DOHH2 (cell line): ENCODE measurements at regions not wholly inside any gene's neighbourhood (a gene's known extent, or its start where the extent isn't known, plus 50 kb on each side); places are given as distances from the start of the nearest gene placed in this dataset.
"Not testable (repeated sequence)": the region's sequence is repeated elsewhere in the genome, so short reads cannot be mapped to it uniquely, and the experiment has no call there.

Source experiments
- H3F3A ChIP-seq: fragments of 200-600 bp; sonication (generic), shearing (Covaris generic); 2 replicates; pipeline ENCODE4 v1.6.0; 2016; ENCODE audit warnings: antibody characterized with exemption, mild to moderate bottlenecking; ENCODE audit not compliant: control insufficient read depth, insufficient read depth
- H3K27ac ChIP-seq: fragments of 200-600 bp; sonication (generic); 2 replicates; pipeline ENCODE4 v1.5.1; 2014; ENCODE audit warnings: low read depth, mild to moderate bottlenecking, low read length, moderate library complexity
- H3K27me3 ChIP-seq: fragments of 200-600 bp; sonication (generic); 2 replicates; pipeline ENCODE4 v1.6.1; 2014; ENCODE audit warnings: mild to moderate bottlenecking, low read length, mixed read lengths; ENCODE audit not compliant: control insufficient read depth
- H3K36me3 ChIP-seq: fragments of 200-600 bp; sonication (generic); 2 replicates; pipeline ENCODE4 v1.6.1; 2014; ENCODE audit warnings: mild to moderate bottlenecking, low read length, moderate library complexity, mixed read lengths; ENCODE audit not compliant: control insufficient read depth
- H3K4me1 ChIP-seq: fragments of 200-600 bp; sonication (generic); 2 replicates; pipeline ENCODE4 v1.6.1; 2014; ENCODE audit warnings: mild to moderate bottlenecking, low read length, mixed read lengths; ENCODE audit not compliant: control insufficient read depth
- H3K4me2 ChIP-seq: fragments of 200-600 bp; sonication (generic); 2 replicates; pipeline ENCODE4 v1.6.0; 2014; ENCODE audit warnings: mild to moderate bottlenecking, low read length, moderate library complexity
- H3K4me3 ChIP-seq: fragments of 200-600 bp; sonication (generic); 2 replicates; pipeline ENCODE4 v1.5.1; 2014; ENCODE audit warnings: mild to moderate bottlenecking, low read length, mixed read lengths
- H3K79me2 ChIP-seq: fragments of 200-600 bp; sonication (generic); 2 replicates; pipeline ENCODE4 v1.6.1; 2014; ENCODE audit warnings: mild to moderate bottlenecking, low read length, mixed read lengths; ENCODE audit not compliant: control insufficient read depth
- H3K9me2 ChIP-seq: fragments of 200-600 bp; sonication (generic); replicated peaks from 2 replicates; pipeline ENCODE4 v1.6.1; 2014; ENCODE audit warnings: mild to moderate bottlenecking, low read length, mixed read lengths; ENCODE audit not compliant: control insufficient read depth
- H3K9me3 ChIP-seq: fragments of 200-600 bp; sonication (generic); 2 replicates; pipeline ENCODE4 v1.6.1; 2014; ENCODE audit warnings: antibody characterized with exemption, low read length, mixed read lengths; ENCODE audit not compliant: control insufficient read depth, insufficient read depth
- H4K20me1 ChIP-seq: fragments of 200-600 bp; sonication (generic); 2 replicates; pipeline ENCODE4 v1.6.0; 2014; ENCODE audit warnings: low read depth, mild to moderate bottlenecking, antibody characterized with exemption, low read length, moderate library complexity; ENCODE audit not compliant: control insufficient read depth, insufficient read depth
- EZH2phosphoT487 ChIP-seq: fragments of 200-600 bp; sonication (generic); IDR thresholded peaks from 2 replicates; pipeline ENCODE4 v1.6.1; 2017; ENCODE audit warnings: borderline replicate concordance, mild to moderate bottlenecking, antibody characterized with exemption, low read length, moderate library complexity, mixed read lengths
- TF ChIP-seq, protein P1 (sequence below): fragments of 200-600 bp; sonication (generic); IDR thresholded peaks from one replicate; pipeline ENCODE4 v1.5.1; 2014; ENCODE audit warnings: antibody characterized with exemption, mild to moderate bottlenecking, low read depth, low read length; ENCODE audit not compliant: poor library complexity, severe bottlenecking

DNA sequence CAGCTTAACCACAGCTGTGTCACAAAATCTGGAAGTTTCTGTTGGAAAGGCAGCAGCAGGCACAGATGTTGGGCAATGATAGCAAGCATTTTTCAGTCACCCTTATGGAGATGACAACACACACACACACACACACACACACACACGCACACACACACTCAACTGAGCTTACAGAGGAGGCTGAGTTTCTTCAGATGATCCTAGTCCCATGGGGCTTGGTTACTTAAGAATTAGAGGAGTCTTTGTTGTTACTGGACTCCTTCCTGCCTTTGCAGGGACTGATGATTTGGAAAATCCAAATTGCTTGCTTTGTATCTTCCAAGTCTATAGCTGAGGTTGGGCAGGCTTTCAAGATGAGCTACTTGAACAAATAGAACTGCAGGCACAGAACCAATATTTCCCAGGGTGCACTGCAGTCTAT is 740.1 kb upstream of the PITX2 start:
- no peak overlapping the region for H3K4me2 ChIP-seq
- H3K9me2 ChIP-seq, result no peaks in the 10 kb centered on the region; the same call in 1 of the 2 replicates
- H3K27me3 ChIP-seq, result no peaks in the 10 kb centered on the region
- H3K79me2 ChIP-seq, result no peaks in the 10 kb centered on the region
- H3K36me3 ChIP-seq, result no peaks in the 10 kb centered on the region
- no peaks in the 10 kb centered on the region for H3K9me3 ChIP-seq
- H4K20me1 ChIP-seq, result no peaks in the 10 kb centered on the region
- no peaks in the 10 kb centered on the region for H3F3A ChIP-seq
- H3K27ac ChIP-seq, result no peak overlapping the region
- no peak overlapping the region for H3K4me3 ChIP-seq
- no peaks in the 10 kb centered on the region for H3K4me1 ChIP-seq
- TF ChIP-seq, protein P1, sequence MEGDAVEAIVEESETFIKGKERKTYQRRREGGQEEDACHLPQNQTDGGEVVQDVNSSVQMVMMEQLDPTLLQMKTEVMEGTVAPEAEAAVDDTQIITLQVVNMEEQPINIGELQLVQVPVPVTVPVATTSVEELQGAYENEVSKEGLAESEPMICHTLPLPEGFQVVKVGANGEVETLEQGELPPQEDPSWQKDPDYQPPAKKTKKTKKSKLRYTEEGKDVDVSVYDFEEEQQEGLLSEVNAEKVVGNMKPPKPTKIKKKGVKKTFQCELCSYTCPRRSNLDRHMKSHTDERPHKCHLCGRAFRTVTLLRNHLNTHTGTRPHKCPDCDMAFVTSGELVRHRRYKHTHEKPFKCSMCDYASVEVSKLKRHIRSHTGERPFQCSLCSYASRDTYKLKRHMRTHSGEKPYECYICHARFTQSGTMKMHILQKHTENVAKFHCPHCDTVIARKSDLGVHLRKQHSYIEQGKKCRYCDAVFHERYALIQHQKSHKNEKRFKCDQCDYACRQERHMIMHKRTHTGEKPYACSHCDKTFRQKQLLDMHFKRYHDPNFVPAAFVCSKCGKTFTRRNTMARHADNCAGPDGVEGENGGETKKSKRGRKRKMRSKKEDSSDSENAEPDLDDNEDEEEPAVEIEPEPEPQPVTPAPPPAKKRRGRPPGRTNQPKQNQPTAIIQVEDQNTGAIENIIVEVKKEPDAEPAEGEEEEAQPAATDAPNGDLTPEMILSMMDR, result no peak
- TF ChIP-seq EZH2phosphoT487, result no peak

DNA sequence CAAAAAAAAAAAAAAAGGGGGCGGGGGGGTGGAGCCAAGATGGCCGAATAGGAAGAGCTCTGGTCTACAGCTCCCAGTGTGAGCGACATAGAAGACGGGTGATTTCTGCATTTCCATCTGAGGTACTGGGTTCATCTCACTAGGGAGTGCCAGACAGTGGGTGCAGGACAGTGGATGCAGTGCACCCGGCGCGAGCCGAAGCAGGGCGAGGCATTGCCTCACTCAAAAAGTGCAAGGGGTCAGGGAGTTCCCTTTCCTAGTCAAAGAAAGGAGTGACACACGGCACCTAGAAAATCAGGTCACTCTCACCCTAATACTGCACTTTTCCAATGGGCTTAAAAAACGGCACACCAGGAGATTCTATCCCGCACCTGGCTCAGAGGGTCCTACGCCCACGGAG is 755.0 kb upstream of the PITX2 start:
- H3K4me3 ChIP-seq, H3K9me3 ChIP-seq, H3K4me2 ChIP-seq, H3K36me3 ChIP-seq, H3K27me3 ChIP-seq, H3K27ac ChIP-seq, H3K4me1 ChIP-seq, H3K79me2 ChIP-seq, H4K20me1 ChIP-seq, H3F3A ChIP-seq, H3K9me2 ChIP-seq: not testable (repeated sequence)

DNA sequence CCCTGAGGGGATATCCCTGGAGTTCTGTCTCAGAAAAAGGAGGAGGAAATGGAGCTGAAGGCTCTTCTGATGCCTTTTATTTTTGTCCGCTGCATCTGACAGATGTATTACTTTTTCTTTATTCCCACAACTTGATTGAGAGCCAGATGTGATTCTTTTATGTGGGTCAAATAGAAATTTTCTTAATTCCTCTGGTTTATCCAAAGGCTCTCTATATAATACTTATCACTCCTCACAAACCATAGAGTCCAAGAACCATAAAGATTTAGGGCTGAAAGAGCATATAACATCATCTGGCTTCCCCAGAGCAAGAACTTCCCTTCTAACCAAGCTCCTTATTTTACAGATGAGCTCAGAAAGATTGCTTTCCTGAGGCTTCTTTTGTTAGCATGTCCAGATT is 756.7 kb upstream of the FAM241A start:
- Histone ChIP-seq H3K4me3 (no peak overlapping the region), H3K79me2 (no peaks in the 10 kb centered on the region), H3K4me1 (no peaks in the 10 kb centered on the region), H3K27me3 (no peaks in the 10 kb centered on the region), H3F3A (no peaks in the 10 kb centered on the region), H3K36me3 (no peaks in the 10 kb centered on the region), H3K4me2 (no peak overlapping the region), H3K9me3 (no peaks in the 10 kb centered on the region), H3K9me2 (no peaks in the 10 kb centered on the region), H4K20me1 (no peaks in the 10 kb centered on the region), H3K27ac (no peak overlapping the region)
- TF ChIP-seq, protein P1, result no peak

DNA sequence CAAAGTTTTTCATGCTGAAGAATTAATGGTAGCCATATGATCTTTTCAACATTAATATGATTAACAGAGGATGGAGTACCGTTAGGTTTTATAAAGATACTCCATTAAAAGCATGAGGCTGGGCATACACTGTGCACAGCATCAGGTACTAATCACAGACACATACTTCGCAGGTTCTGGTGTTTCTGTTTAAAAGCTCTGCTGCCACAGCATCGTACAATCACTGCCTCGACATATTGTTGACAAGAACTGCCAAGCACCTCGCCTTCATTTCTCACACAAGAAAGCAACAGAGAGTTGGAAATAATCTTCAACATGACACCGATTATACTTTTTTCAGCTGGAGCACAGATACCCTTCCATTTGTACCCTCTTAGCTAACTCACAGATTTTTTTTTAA is 753.4 kb upstream of the FAM241A start:
- H3K9me2 ChIP-seq, result no peaks in the 10 kb centered on the region
- no peak overlapping the region for H3K4me2 ChIP-seq
- no peak overlapping the region for H3K4me3 ChIP-seq
- no peak overlapping the region for H3K27ac ChIP-seq
- H3K36me3 ChIP-seq, result no peaks in the 10 kb centered on the region
- no peak for TF ChIP-seq EZH2phosphoT487
- TF ChIP-seq, protein P1, result no peak
- H3K79me2 ChIP-seq, result no peaks in the 10 kb centered on the region
- no peaks in the 10 kb centered on the region for H3K9me3 ChIP-seq
- H3F3A ChIP-seq, result no peaks in the 10 kb centered on the region
- H3K27me3 ChIP-seq, result no peaks in the 10 kb centered on the region
- H3K4me1 ChIP-seq, result no peaks in the 10 kb centered on the region
- H4K20me1 ChIP-seq, result no peaks in the 10 kb centered on the region
